Frontal cortex (tissue), 3 donors: ENCODE measurements at regions not wholly inside any gene's neighbourhood (a gene's known extent, or its start where the extent isn't known, plus 50 kb on each side); places are given as distances from the start of the nearest gene placed in this dataset.
"Not testable (repeated sequence)": the region's sequence is repeated elsewhere in the genome, so short reads cannot be mapped to it uniquely, and the experiment has no call there.

Experiments
- DNase-seq, 2 donors: peaks; one replicate each; pipeline ENCODE4 v3.0.0; 2012; ENCODE audit warnings: low spot score in 2 of 2
- FAIRE-seq: peaks from 2 replicates; lab custom pipeline; 2012; peaks lifted over from hg19 to GRCh38; lab: Jason Lieb, UNC
- donor health status: control.
- donor health status: control.
- donor health status: control.

GRCh38 chr2:4753721-4754120 lies 938.5 kb upstream of the SOX11 start:
- DNase-seq (no peak), FAIRE-seq (no peak)

DNA sequence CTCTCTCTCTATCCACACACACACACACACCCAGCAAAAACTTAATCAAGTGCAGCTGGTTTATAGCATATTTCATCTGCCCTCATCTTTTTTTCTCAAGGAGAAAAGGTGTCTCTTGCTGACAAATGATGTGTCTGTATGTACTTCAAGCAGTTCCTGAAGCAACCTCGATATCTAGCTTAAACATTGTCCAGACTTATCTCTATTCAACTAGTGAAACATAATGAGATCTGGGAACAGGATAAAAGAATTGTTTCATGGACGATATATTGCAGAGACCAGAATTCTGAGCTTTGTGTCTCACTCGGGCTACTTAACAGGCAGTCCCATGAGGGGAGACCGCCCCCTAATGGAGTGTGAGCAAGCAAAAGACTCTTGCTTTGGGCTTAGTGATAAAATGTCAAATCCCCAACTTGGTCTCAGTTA lies 929.2 kb upstream of the SOX11 start:
- FAIRE-seq: no peak
- DNase-seq: no peak

DNA sequence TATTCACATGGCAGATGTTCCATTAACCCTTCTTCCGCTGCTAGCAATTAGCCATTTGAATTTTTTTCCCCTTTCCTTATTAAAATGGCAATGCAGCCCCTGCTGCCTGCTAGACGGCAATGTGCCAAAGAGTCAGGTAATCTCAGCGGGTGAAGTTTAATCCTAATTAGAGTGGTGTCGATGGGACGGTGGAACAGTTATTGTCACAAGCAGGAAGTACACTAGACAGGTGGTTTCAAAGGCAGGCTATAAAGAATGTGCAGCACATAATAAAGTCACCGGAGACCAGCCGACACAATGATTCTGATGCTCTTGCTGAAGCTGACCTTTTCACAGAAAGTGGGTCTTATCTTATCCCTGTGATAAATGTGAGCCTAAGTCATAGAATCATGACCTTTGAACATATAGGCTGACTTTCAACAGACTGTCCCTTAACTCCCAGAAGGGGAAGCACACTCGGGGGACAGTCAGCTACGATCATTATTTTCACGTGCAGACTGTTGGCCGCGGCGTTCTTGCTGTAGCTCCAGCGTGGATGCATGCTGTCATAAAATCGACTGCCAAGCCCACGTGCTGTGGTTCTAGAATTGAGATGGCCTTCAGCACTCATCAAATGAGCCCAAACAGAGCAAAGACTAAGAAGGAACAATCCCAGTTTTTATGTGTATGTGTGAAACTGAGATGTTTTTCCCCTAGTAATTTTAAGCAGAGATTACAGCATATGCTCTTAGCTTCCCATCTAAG lies 926.2 kb upstream of the SOX11 start:
- no peak for FAIRE-seq
- no peak for DNase-seq

- no peak for FAIRE-seq
These were observed 916.5 kb upstream of the SOX11 start for GRCh38 chr2:4775668-4776067.

GRCh38 chr2:4780679-4781078 lies 911.5 kb upstream of the SOX11 start:
- FAIRE-seq (no peak), DNase-seq (no peak)

More at GRCh38 chr2:4775668-4776067, 916.5 kb upstream of the SOX11 start:
- no peak for DNase-seq

- no peak for FAIRE-seq
- no peak for DNase-seq
These were observed 909.5 kb upstream of the SOX11 start for GRCh38 chr2:4782647-4783046.

DNA sequence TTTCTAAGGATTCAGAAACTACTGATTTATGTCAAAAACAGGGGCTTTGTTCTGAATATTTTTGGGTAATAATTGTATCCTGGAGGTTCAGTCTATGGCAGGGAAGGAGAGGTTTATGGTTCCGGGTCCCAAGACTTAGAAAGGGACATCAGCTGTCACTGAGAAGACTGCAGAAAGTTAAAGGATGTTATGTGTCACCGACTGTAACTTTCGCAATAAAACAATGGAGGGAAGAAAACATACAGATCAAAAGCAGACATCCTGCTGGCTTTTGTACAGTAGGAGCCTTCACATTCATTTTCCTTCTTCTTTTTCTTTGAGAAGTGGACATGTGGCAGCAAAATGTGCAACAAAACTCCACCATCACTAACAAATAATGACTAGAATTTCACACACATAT lies 900.7 kb upstream of the SOX11 start:
- DNase-seq (no peak), FAIRE-seq (no peak)

DNA sequence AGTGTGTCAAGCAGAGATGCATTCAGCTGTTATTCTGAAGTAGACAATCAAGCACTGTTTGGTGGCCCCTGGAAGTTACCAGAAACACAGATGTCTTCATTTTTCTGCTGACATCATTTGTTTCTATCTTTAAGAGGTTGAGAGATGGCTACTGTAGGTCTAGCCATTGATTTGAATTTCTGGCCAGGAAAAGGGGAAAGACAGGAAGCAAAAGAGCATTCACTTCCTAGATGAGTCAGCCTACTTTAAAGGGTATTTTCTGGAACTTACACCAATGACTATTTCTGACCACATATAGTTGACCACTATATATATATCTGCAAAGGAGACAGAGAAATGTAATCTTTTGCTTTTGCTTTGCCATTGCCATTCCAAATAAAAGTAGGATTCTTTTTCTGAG lies 900.1 kb upstream of the SOX11 start:
- DNase-seq (no peak), FAIRE-seq (no peak)

GRCh38 chr2:4803396-4803795 lies 888.8 kb upstream of the SOX11 start:
- DNase-seq (no peak), FAIRE-seq (no peak)

DNA sequence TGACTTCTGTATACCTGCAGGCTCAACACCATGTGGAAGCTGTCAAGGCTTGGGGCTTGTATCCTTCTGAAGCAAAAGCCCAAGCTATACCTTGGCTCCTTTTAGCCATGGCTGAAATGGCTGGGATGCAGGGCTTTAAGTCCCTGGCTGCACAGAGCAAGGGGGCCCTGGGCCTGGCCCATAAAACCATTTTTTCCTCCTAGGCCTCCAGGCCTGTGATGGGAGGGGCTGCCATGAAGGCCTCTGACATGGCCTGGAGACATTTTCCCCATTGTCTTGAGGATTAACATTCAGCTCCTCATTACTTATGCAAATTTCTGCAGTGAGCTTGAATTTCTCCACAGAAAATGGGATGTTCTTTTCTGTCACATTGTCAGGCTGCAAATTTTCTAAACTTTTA lies 878.0 kb upstream of the SOX11 start:
- not testable (repeated sequence) for DNase-seq, FAIRE-seq

GRCh38 chr2:4827836-4828235 lies 864.3 kb upstream of the SOX11 start:
- no peak for DNase-seq
- FAIRE-seq: no peak

DNA sequence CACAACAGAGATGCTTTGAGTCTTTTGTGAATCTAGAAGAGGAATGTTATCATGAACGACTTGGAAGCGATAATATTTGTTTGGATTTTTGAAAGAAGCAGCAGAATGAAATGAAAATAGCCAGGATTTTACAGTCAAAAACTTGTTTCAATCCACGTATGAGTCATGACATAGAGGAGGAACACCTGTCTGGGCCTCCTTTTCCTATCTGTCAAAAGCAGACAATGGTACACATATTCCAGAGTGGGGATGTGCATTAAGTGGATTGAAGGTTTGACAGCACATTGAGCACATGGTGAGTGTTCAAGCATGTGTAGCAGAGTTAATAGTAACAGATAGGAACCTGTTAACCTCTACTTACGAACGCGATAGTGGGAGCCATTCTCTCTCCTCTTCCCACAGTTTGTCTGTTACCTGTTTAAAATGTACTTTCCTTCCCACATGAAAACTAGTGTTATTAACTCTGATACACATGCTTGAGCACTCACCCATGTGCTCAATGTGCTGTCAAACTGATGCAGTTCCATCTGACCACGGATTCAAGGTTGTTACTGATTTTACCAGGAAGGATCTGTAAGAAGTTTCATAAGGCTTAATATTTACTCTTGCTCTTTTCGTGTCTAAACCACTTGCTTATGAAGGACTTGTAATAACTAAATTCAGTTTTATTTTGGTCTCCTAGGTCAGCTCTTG lies 863.4 kb upstream of the SOX11 start:
- FAIRE-seq: no peak
- DNase-seq: no peak

DNA sequence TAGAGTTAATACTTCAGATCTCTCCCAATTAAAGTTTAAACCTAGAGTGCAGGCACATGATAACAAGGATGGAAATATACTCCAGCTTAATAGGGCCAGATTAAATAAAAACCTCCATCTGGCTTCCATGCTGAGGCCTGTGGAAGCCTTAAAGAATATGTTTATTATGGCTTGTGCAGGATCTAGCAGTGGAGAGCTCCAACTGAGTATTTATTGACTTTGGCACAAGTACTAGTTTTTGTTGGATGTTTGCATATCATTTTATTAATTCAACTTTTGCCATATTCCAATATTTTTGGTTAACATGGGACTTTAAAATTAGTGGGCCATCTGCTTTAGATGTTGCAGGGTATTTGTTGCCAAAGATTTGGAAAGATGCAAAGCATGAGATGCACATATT lies 860.4 kb upstream of the SOX11 start:
- DNase-seq: no peak
- FAIRE-seq: no peak

GRCh38 chr2:4832642-4833041 lies 859.5 kb upstream of the SOX11 start:
- DNase-seq (no peak), FAIRE-seq (no peak)

DNA sequence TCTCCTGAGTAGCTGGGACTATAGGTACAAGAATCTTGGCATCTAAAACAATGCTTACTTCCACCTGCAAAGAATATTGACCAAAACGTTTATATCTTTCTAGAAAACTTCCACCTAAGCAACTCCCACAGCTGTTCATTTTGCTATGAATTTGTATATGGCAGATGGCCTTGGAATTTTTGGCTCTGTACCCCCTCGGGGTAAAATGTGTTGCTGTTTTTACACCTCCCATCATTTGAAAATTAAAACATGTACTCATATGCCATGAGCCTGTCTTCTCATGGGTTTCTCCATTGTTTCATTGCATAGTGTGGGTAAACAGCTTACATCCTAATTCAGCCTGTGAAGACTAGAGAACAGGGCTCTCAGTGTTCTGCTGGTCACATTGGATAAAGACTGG lies 853.6 kb upstream of the SOX11 start:
- DNase-seq: no peak

GRCh38 chr2:4840791-4841190 lies 851.4 kb upstream of the SOX11 start:
- DNase-seq (no peak), FAIRE-seq (no peak)

More for the DNA sequence above, 853.6 kb upstream of the SOX11 start:
- FAIRE-seq: no peak

DNA sequence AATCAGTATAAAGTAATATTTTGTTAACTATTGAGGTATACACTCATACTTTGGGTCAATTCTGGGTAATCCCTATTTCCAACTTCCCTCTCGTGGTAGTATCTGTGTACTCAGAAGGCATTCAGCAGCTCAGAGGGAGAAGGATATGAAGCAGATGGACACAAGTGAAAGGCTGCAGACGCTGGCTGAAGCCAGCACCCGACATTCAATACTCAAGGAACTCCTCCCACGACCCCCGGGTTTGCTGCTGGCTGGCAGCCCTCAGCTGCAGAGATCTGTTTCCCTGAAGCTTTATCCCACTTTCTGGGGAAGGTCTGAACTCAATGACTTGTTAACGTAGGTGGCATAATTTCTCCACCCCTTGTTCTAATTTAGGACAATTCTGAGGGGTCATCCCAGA lies 847.3 kb upstream of the SOX11 start:
- DNase-seq (no peak), FAIRE-seq (no peak)

- DNase-seq (no peak), FAIRE-seq (no peak)
These were observed 830.2 kb upstream of the SOX11 start for GRCh38 chr2:4862031-4862430.

GRCh38 chr2:4866198-4866597 lies 826.0 kb upstream of the SOX11 start:
- DNase-seq: no peak
- no peak for FAIRE-seq

DNA sequence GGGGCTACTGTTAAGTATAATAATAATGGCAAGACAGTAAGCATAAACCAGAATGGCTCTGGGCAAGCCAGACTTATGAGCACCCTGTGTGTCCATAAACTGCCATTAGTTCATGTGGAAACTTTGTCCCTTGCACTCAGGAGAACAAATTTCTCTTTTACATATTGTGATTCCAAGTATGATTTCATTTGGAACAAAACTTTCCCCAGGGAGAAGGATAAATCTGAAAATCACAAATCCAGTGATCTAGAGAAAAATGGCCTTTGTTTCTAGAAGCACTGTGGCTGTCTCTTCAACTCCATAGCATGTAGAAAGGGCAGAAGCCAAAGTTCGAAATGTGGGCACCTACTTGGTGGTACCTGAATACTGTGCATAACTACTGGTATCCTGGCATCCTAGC lies 823.7 kb upstream of the SOX11 start:
- DNase-seq (no peak), FAIRE-seq (no peak)

- DNase-seq: no peak
- no peak for FAIRE-seq
These were observed 823.0 kb upstream of the SOX11 start for GRCh38 chr2:4869154-4869553.

GRCh38 chr2:4873364-4873763 lies 818.8 kb upstream of the SOX11 start:
- no peak for DNase-seq
- FAIRE-seq: no peak
